Caco-2 (cell line): ENCODE measurements at regions not wholly inside any gene's neighbourhood (a gene's known extent, or its start where the extent isn't known, plus 50 kb on each side); places are given as distances from the start of the nearest gene placed in this dataset.
A peak's percentile ranks its signal among the peaks of the same experiment; 100 is the strongest.

Experiments used
- BruUV-seq: library from RNA; stranded (reverse); fragments of 400-500 nt; replicated peaks from 2 replicates; lab custom pipeline; 2021; lab: Mats Ljungman, UMichigan
- CTCF ChIA-PET: fragments of 300-600 bp; sonication (Branson Sonifier 250); formaldehyde crosslinking; loops from one replicate; lab custom pipeline; 2022; ENCODE audit warnings: antibody characterized with exemption; lab: Charles Lee
- POLR2A ChIA-PET: fragments of 300-600 bp; sonication (Branson Sonifier 250); formaldehyde crosslinking; loops from one replicate; lab custom pipeline; 2022; ENCODE audit warnings: antibody characterized with exemption; lab: Charles Lee
- DNase-seq, 2 experiments: peaks; one replicate each; pipeline versions ENCODE4 v3.0.0 to v3.0.0-alpha.2; 2020 to 2022
- H3K27me3 ChIP-seq: replicated peaks from 2 replicates; pipeline ENCODE4 v1.6.0; 2011; ENCODE audit warnings: low read length; ENCODE audit not compliant: control insufficient read depth, insufficient read depth
- H3K36me3 ChIP-seq: 2 replicates; pipeline ENCODE4 v1.5.1; 2011; ENCODE audit warnings: low read length; ENCODE audit not compliant: control insufficient read depth, insufficient read depth
- H3K4me1 ChIP-seq: fragments of 250-450 bp; sonication (Bioruptor Pico); 2 replicates; pipeline ENCODE4 v1.5.1; 2020; ENCODE audit warnings: mild to moderate bottlenecking
- H3K4me3 ChIP-seq: 2 replicates; pipeline ENCODE4 v1.5.1; 2011; ENCODE audit warnings: low read depth, mild to moderate bottlenecking, control low read depth, low read length
- H3K9me3 ChIP-seq: fragments of 250-450 bp; sonication (Bioruptor Pico); 2 replicates; pipeline ENCODE4 v1.5.1; 2020; ENCODE audit warnings: mild to moderate bottlenecking, moderate library complexity
- H3K27ac Mint-ChIP-seq: one replicate; pipeline ENCODE4 v1.8.0; 2022; ENCODE audit warnings: mixed read lengths; ENCODE audit not compliant: unreplicated experiment
- H3K27me3 Mint-ChIP-seq: one replicate; pipeline ENCODE4 v1.8.0; 2022; ENCODE audit warnings: mixed read lengths; ENCODE audit not compliant: insufficient read depth, unreplicated experiment
- H3K36me3 Mint-ChIP-seq: one replicate; pipeline ENCODE4 v1.8.0; 2022; ENCODE audit warnings: mild to moderate bottlenecking, mixed read lengths; ENCODE audit not compliant: insufficient read depth, unreplicated experiment
- H3K4me1 Mint-ChIP-seq: one replicate; pipeline ENCODE4 v1.8.0; 2022; ENCODE audit warnings: low read depth, mixed read lengths; ENCODE audit not compliant: unreplicated experiment
- H3K4me3 Mint-ChIP-seq: one replicate; pipeline ENCODE4 v1.8.0; 2022; ENCODE audit warnings: mild to moderate bottlenecking, moderate library complexity, mixed read lengths; ENCODE audit not compliant: unreplicated experiment
- H3K9me3 Mint-ChIP-seq: one replicate; pipeline ENCODE4 v1.8.0; 2022; ENCODE audit warnings: mixed read lengths; ENCODE audit not compliant: unreplicated experiment
- CTCF ChIP-seq, 2 experiments: fragments of 200-600 bp in 1 of 2; IDR thresholded peaks; 1 replicate in 1 of 2; 2 replicates in 1 of 2; pipeline versions ENCODE4 v1.5.1 to v1.8.0; 2011 to 2022; ENCODE audit warnings: antibody characterized with exemption in 1 of 2, control low read depth in 1 of 2, inconsistent platforms in 1 of 2, low read depth in 1 of 2, low read length in 1 of 2, mild to moderate bottlenecking in 1 of 2, moderate library complexity in 1 of 2; ENCODE audit not compliant: insufficient read depth in 1 of 2, severe bottlenecking in 1 of 2, unreplicated experiment in 1 of 2
- intact Hi-C: fragments of 100-400 bp; cut with micrococcal nuclease; formaldehyde crosslinking; loops from one replicate; pipeline ENCODE4 v1.10.0; 2022; ENCODE audit not compliant: unreplicated experiment

DNA sequence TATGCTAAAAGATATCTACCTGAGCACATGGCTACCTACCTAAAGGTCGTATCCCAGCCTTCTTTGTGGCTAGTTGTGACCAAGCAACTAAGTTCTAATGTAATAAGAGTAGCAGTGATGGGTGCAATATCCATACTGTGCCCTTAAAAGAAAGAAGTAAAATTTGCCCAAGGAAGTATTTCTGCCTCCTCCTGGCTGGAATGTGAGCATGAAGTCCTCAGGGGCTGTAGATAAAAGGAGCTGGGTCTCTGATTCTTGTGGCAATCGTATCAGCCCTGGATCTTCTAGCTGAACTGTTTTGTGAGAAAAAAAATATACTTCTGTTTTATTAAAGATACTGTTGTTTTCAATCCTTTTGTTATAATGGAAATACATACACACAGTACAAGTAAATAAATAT, 217.4 kb downstream of the GPAT3 start:
- Histone ChIP-seq H3K4me3 (no peak overlapping the region), H3K9me3 (no peaks in the 10 kb centered on the region), H3K36me3 (no peaks in the 10 kb centered on the region), H3K4me1 (no peaks in the 10 kb centered on the region), H3K27me3 (no peaks in the 10 kb centered on the region)
- CTCF ChIA-PET: interaction anchor here (0.6 kb wide), 1 partner anchor 18 kb away, joined by 3 read pairs; no protein-coding TSS in a partner anchor
- no peak for DNase-seq
- no peak overlapping the region for H3K27ac Mint-ChIP-seq
- no TSS peak for BruUV-seq
- no peaks in the 10 kb centered on the region for H3K9me3 Mint-ChIP-seq
- H3K4me1 Mint-ChIP-seq: no peaks in the 10 kb centered on the region
- no peaks in the 10 kb centered on the region for H3K36me3 Mint-ChIP-seq
- peaks cover 3% of the 10 kb centered on the region for H3K27me3 Mint-ChIP-seq
- peak in 1 of 2 experiments; percentile 10 for TF ChIP-seq CTCF (IDR thresholded peaks at IDR 0.05; ENCODE audit: insufficient read depth in 1 of 2, low read depth in 1 of 2, low read length in 1 of 2, severe bottlenecking in 1 of 2, unreplicated experiment in 1 of 2)
- H3K4me3 Mint-ChIP-seq: no peak overlapping the region
- POLR2A ChIA-PET: no interaction called here
- intact Hi-C loops: no loop called here

DNA sequence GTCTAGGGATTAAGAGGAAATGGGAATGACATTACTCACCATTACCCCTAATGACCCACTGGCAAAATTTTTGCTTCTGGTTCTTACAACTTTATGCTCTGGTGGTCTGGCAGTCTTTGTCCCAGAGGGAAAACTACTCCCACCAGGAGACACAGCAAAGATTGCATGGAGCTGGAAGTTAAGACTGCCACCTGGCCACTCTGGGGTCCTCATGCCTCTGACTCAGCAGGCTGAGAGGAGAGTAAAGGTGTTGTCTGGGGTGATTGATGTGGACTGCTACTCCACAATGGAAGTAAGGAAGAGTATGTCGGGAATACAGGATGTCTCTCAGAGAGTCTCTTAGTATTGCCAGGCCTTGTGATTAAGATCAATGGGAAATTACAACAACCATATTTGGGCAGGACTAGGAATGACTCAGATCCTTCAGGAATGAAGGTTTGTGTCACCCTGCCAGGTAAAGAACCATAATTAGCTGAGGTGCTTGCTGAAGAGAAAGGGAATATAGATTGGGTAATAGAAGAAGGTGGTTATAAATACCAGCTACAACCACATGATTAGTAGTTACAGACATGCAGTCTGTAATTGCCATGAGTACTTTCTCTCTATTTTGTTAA, 215.5 kb downstream of the GPAT3 start:
- H3K4me3 ChIP-seq: no peak overlapping the region
- peaks cover 5% of the 10 kb centered on the region for H3K27me3 Mint-ChIP-seq

DNA sequence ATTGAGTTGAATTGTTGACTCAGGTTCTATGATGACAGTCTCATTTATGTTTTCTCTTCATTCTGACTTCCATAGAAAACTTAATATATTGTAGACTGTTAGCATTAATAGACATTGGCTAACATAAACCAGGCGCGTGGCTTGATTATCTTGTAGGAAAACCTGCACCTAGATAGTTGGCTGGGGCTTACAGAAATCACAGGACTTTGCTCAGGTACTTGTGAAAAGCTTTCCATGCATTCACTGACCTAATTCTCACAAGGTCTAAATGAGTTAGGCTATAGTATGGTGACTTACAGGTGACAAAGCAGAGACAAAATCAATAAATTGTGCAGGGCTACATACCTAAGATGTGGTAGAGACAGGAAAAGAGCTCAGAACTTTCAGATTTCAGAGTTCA, 212.8 kb downstream of the GPAT3 start:
- Mint-ChIP-seq H3K4me1 (no peaks in the 10 kb centered on the region), H3K27me3 (peaks cover 6% of the 10 kb centered on the region), H3K27ac (no peak overlapping the region), H3K9me3 (no peaks in the 10 kb centered on the region), H3K36me3 (no peaks in the 10 kb centered on the region), H3K4me3 (no peak overlapping the region)
- H3K4me3 ChIP-seq: no peak overlapping the region
- intact Hi-C loops: no loop called here
- TF ChIP-seq CTCF (IDR thresholded peaks at IDR 0.05; ENCODE audit: insufficient read depth in 1 of 2, low read depth in 1 of 2, low read length in 1 of 2, severe bottlenecking in 1 of 2, unreplicated experiment in 1 of 2): no peak
- no peaks in the 10 kb centered on the region for H3K4me1 ChIP-seq
- ChIA-PET CTCF (no interaction called here), POLR2A (no interaction called here)
- H3K9me3 ChIP-seq: no peaks in the 10 kb centered on the region; the same call in 1 of the 2 replicates
- no peaks in the 10 kb centered on the region for H3K36me3 ChIP-seq
- BruUV-seq: no TSS peak
- no peaks in the 10 kb centered on the region for H3K27me3 ChIP-seq
- no peak for DNase-seq

More for the DNA sequence above, 215.5 kb downstream of the GPAT3 start:
- no peak for DNase-seq
- intact Hi-C loops: no loop called here
- no peaks in the 10 kb centered on the region for H3K9me3 Mint-ChIP-seq
- ChIA-PET POLR2A (no interaction called here), CTCF (no interaction called here)
- Histone ChIP-seq H3K9me3 (no peaks in the 10 kb centered on the region), H3K27me3 (no peaks in the 10 kb centered on the region), H3K4me1 (no peaks in the 10 kb centered on the region), H3K36me3 (no peaks in the 10 kb centered on the region)
- no peak overlapping the region for H3K4me3 Mint-ChIP-seq
- no peaks in the 10 kb centered on the region for H3K36me3 Mint-ChIP-seq
- no peak overlapping the region for H3K27ac Mint-ChIP-seq
- TF ChIP-seq CTCF (IDR thresholded peaks at IDR 0.05; ENCODE audit: insufficient read depth in 1 of 2, low read depth in 1 of 2, low read length in 1 of 2, severe bottlenecking in 1 of 2, unreplicated experiment in 1 of 2): no peak
- H3K4me1 Mint-ChIP-seq: no peaks in the 10 kb centered on the region
- no TSS peak for BruUV-seq
